Testis (tissue), 2 donors: ENCODE measurements at regions not wholly inside any gene's neighbourhood (a gene's known extent, or its start where the extent isn't known, plus 50 kb on each side); places are given as distances from the start of the nearest gene placed in this dataset.
"Not testable (repeated sequence)": the region's sequence is repeated elsewhere in the genome, so short reads cannot be mapped to it uniquely, and the experiment has no call there.

Source experiments
- DNase-seq: peaks from one replicate; pipeline ENCODE4 v3.0.0-alpha.2; 2019
- H3K27ac ChIP-seq, 2 donors: fragments of 200-600 bp; sonication (generic); one replicate each; pipeline ENCODE4 v1.5.1; 2019
- H3K27me3 ChIP-seq: fragments of 200-600 bp; sonication (generic); one replicate; pipeline ENCODE4 v1.5.1; 2019
- H3K36me3 ChIP-seq: fragments of 200-600 bp; sonication (generic); one replicate; pipeline ENCODE4 v1.5.1; 2017; ENCODE audit warnings: low read depth; ENCODE audit errors: missing control alignments
- H3K4me1 ChIP-seq: fragments of 200-600 bp; sonication (generic); one replicate; pipeline ENCODE4 v1.5.1; 2019
- H3K4me3 ChIP-seq, 2 donors: fragments of 200-600 bp; sonication (generic); one replicate each; pipeline ENCODE4 v1.5.1; 2017 to 2019
- H3K9me3 ChIP-seq: fragments of 200-600 bp; sonication (generic); one replicate; pipeline ENCODE4 v1.5.1; 2017
- CTCF ChIP-seq, 3 experiments: fragments of 450-650 bp in 2 of 3; fragments of 200-600 bp in 1 of 3; sonication (generic) in 1 of 3; IDR thresholded peaks; one replicate each; pipeline ENCODE4 v1.5.1; 2016 to 2019; ENCODE audit warnings: antibody characterized with exemption in 3 of 3, mild to moderate bottlenecking in 2 of 3, moderate library complexity in 1 of 3
- POLR2A ChIP-seq: fragments of 450-650 bp; IDR thresholded peaks from one replicate; pipeline ENCODE4 v1.6.1; 2017; ENCODE audit warnings: antibody characterized with exemption, mild to moderate bottlenecking, moderate library complexity
- WGBS, 2 donors: methylation state at CpG; one replicate each; pipeline ENCODE4 v1.1.5; 2018; 5-methylcytosine and 5-hydroxymethylcytosine counted together
- intact Hi-C: fragments of 100-400 bp; cut with DNase I; formaldehyde crosslinking; loops from one replicate; pipeline ENCODE4 v1.15.1; 2023; ENCODE audit warnings: low total_unique reads

- Histone ChIP-seq H3K27me3 (no peaks in the 10 kb centered on the region), H3K36me3 (no peaks in the 10 kb centered on the region), H3K4me3 (no peak overlapping the region), H3K27ac (no peak overlapping the region), H3K9me3 (no peaks in the 10 kb centered on the region), H3K4me1 (no peaks in the 10 kb centered on the region)
- intact Hi-C loops: no loop called here
- WGBS, 2 donors: 56 to 59% methylated on average over 2 of the region's 2 CpGs
- TF ChIP-seq CTCF (IDR thresholded peaks at IDR 0.05): no peak
- no peak for TF ChIP-seq POLR2A
- no peak for DNase-seq
Measured at GRCh38 chr5:88634014-88634413, 249.0 kb downstream of the MEF2C start.

GRCh38 chr5:88622890-88623289 lies 260.1 kb downstream of the MEF2C start:
- H3K36me3 ChIP-seq, H3K4me3 ChIP-seq, DNase-seq, intact Hi-C loops, H3K27ac ChIP-seq, H3K4me1 ChIP-seq, H3K9me3 ChIP-seq, H3K27me3 ChIP-seq: not testable (repeated sequence)
- 93% methylated on average over 5 of the region's 5 CpGs; no CpG with 5 or more reads in 1 of the 2 donors for WGBS, 2 donors

- H3K4me1 ChIP-seq, intact Hi-C loops, H3K4me3 ChIP-seq, H3K9me3 ChIP-seq, H3K27ac ChIP-seq, DNase-seq, H3K36me3 ChIP-seq, H3K27me3 ChIP-seq: not testable (repeated sequence)
- WGBS, 2 donors: no CpG with 5 or more reads among the region's 32 CpGs
Measured at GRCh38 chr5:88615767-88616166, 267.2 kb downstream of the MEF2C start.

GRCh38 chr5:88613051-88613450 lies 269.9 kb downstream of the MEF2C start:
- TF ChIP-seq CTCF (IDR thresholded peaks at IDR 0.05): no peak
- no peak for TF ChIP-seq POLR2A
- intact Hi-C loops: no loop called here

GRCh38 chr5:88610586-88610985 lies 272.4 kb downstream of the MEF2C start:
- intact Hi-C loops: no loop called here
- TF ChIP-seq CTCF (IDR thresholded peaks at IDR 0.05): no peak
- TF ChIP-seq POLR2A: no peak

More at GRCh38 chr5:88613051-88613450, 269.9 kb downstream of the MEF2C start:
- Histone ChIP-seq H3K36me3 (no peaks in the 10 kb centered on the region), H3K4me3 (no peak overlapping the region), H3K4me1 (no peaks in the 10 kb centered on the region), H3K9me3 (no peaks in the 10 kb centered on the region), H3K27me3 (no peaks in the 10 kb centered on the region), H3K27ac (no peak overlapping the region)
- DNase-seq: no peak

GRCh38 chr5:88607492-88607891 lies 275.5 kb downstream of the MEF2C start:
- intact Hi-C loops: no loop called here
- H3K9me3 ChIP-seq: no peaks in the 10 kb centered on the region
- TF ChIP-seq CTCF (IDR thresholded peaks at IDR 0.05): no peak
- TF ChIP-seq POLR2A: no peak
- DNase-seq: no peak
- H3K36me3 ChIP-seq: no peaks in the 10 kb centered on the region
- H3K27me3 ChIP-seq: no peaks in the 10 kb centered on the region
- no peak overlapping the region for H3K27ac ChIP-seq
- H3K4me3 ChIP-seq: no peak overlapping the region
- WGBS, 2 donors: 75 to 90% methylated on average over 1 of the region's 1 CpG
- no peaks in the 10 kb centered on the region for H3K4me1 ChIP-seq

More at GRCh38 chr5:88610586-88610985, 272.4 kb downstream of the MEF2C start:
- 88 to 92% methylated on average over 3 of the region's 3 CpGs for WGBS, 2 donors
- no peak for DNase-seq
- Histone ChIP-seq H3K9me3 (no peaks in the 10 kb centered on the region), H3K36me3 (no peaks in the 10 kb centered on the region), H3K4me3 (no peak overlapping the region), H3K27ac (no peak overlapping the region), H3K4me1 (no peaks in the 10 kb centered on the region), H3K27me3 (no peaks in the 10 kb centered on the region)
